Activated naive CD4-positive, alpha-beta T cell treated with anti-CD3 and anti-CD28 coated beads for 36 hours (primary cell): ENCODE measurements at regions not wholly inside any gene's neighbourhood (a gene's known extent, or its start where the extent isn't known, plus 50 kb on each side); places are given as distances from the start of the nearest gene placed in this dataset.

Experiments used
- CTCF ChIA-PET: fragments of 350-600 bp; sonication (Branson Sonifier 250); formaldehyde crosslinking; loops from one replicate; lab custom pipeline; 2021; ENCODE audit warnings: antibody characterized with exemption; lab: Charles Lee
- DNase-seq: peaks from one replicate; pipeline ENCODE4 v3.0.0-alpha.2; 2020
- H3K27ac Mint-ChIP-seq: one replicate; pipeline ENCODE4 v1.8.0; 2021; ENCODE audit warnings: mild to moderate bottlenecking, mixed read lengths
- H3K27me3 Mint-ChIP-seq: one replicate; pipeline ENCODE4 v1.8.0; 2021; ENCODE audit warnings: low read depth, mixed read lengths
- H3K36me3 Mint-ChIP-seq: one replicate; pipeline ENCODE4 v1.8.0; 2021; ENCODE audit warnings: low read depth, mixed read lengths
- H3K4me1 Mint-ChIP-seq: one replicate; pipeline ENCODE4 v1.8.0; 2021; ENCODE audit warnings: low read depth, mixed read lengths
- H3K4me3 Mint-ChIP-seq: one replicate; pipeline ENCODE4 v1.8.0; 2021; ENCODE audit warnings: mild to moderate bottlenecking, moderate library complexity, mixed read lengths
- H3K9me3 Mint-ChIP-seq: one replicate; pipeline ENCODE4 v1.8.0; 2021; ENCODE audit warnings: mixed read lengths
- intact Hi-C: fragments of 100-400 bp; cut with micrococcal nuclease; formaldehyde crosslinking; loops from one replicate; pipeline ENCODE4 v1.15.1; 2023

GRCh38 chr6:145517492-145517891, 217.8 kb downstream of the EPM2A start:
- no peaks in the 10 kb centered on the region for H3K9me3 Mint-ChIP-seq
- no peak overlapping the region for H3K27ac Mint-ChIP-seq
- intact Hi-C loops = no loop called here
- H3K4me3 Mint-ChIP-seq = no peak overlapping the region
- no peak for DNase-seq
- H3K4me1 Mint-ChIP-seq = no peaks in the 10 kb centered on the region
- no peaks in the 10 kb centered on the region for H3K36me3 Mint-ChIP-seq
- CTCF ChIA-PET = no interaction called here
- no peaks in the 10 kb centered on the region for H3K27me3 Mint-ChIP-seq

GRCh38 chr6:145525038-145525437, 210.3 kb downstream of the EPM2A start:
- H3K27me3 Mint-ChIP-seq = peaks cover 2% of the 10 kb centered on the region
- no peak overlapping the region for H3K27ac Mint-ChIP-seq
- H3K9me3 Mint-ChIP-seq = no peaks in the 10 kb centered on the region

DNA sequence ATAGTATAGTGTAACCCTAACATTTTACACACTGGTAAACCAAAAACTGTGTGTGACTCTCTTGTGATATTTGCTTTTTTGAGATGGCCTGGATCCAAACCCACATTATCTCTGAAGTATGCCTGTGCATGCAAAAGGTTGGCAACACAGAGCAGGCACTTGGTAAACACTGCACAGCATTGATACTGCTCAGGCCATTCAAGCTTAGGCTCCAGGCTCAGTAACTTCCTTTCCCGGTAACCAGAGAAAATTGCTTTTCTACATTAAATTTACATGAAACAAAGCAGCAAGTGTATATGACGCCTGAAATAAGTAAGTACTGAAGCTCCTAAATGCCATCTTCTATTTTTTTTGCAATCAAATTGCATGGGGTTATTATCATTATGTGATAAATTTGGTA, 205.7 kb downstream of the EPM2A start:
- H3K27ac Mint-ChIP-seq = no peak overlapping the region
- no peak overlapping the region for H3K4me3 Mint-ChIP-seq
- DNase-seq = no peak
- H3K9me3 Mint-ChIP-seq = no peaks in the 10 kb centered on the region
- H3K4me1 Mint-ChIP-seq = no peaks in the 10 kb centered on the region
- CTCF ChIA-PET = no interaction called here
- intact Hi-C loops = no loop called here
- no peaks in the 10 kb centered on the region for H3K36me3 Mint-ChIP-seq
- H3K27me3 Mint-ChIP-seq = peaks cover 2% of the 10 kb centered on the region

More at GRCh38 chr6:145525038-145525437, 210.3 kb downstream of the EPM2A start:
- Mint-ChIP-seq H3K4me3 (no peak overlapping the region), H3K36me3 (no peaks in the 10 kb centered on the region), H3K4me1 (no peaks in the 10 kb centered on the region)
- intact Hi-C loops = no loop called here
- CTCF ChIA-PET = no interaction called here
- DNase-seq = no peak

DNA sequence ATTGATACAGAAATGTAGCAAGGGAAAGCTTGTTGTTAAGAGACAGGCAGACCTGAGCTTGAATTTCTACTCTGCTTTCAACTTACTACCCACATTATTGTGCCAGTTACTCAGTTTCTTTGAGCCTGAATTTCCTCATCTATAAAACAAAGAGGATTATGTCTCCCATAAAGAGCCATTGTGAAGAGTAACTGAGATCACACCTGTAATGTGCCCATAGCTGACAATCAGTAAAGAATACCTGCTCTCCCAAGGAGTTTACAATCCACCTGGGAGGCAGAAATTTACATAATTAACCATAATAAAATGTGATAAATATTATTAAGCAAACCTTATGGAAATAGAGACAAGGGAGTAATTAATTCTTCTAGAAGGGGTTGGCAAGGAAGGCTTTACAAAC, 204.9 kb downstream of the EPM2A start:
- no peak overlapping the region for H3K4me3 Mint-ChIP-seq
- no peaks in the 10 kb centered on the region for H3K4me1 Mint-ChIP-seq
- intact Hi-C loops = no loop called here
- no peaks in the 10 kb centered on the region for H3K36me3 Mint-ChIP-seq
- CTCF ChIA-PET = no interaction called here
- H3K27me3 Mint-ChIP-seq = peaks cover 2% of the 10 kb centered on the region
- no peak overlapping the region for H3K27ac Mint-ChIP-seq
- no peak for DNase-seq
- H3K9me3 Mint-ChIP-seq = no peaks in the 10 kb centered on the region

- Mint-ChIP-seq H3K27ac (no peak overlapping the region), H3K27me3 (peaks cover 2% of the 10 kb centered on the region)
- intact Hi-C loops = no loop called here
Observed at GRCh38 chr6:145531032-145531431, 204.3 kb downstream of the EPM2A start.

GRCh38 chr6:145531822-145532221, 203.5 kb downstream of the EPM2A start:
- CTCF ChIA-PET = no interaction called here
- DNase-seq = no peak
- Mint-ChIP-seq H3K9me3 (no peaks in the 10 kb centered on the region), H3K4me3 (no peak overlapping the region), H3K4me1 (no peaks in the 10 kb centered on the region), H3K36me3 (no peaks in the 10 kb centered on the region), H3K27ac (no peak overlapping the region), H3K27me3 (peaks cover 2% of the 10 kb centered on the region)
- intact Hi-C loops = no loop called here

More at GRCh38 chr6:145531032-145531431, 204.3 kb downstream of the EPM2A start:
- CTCF ChIA-PET = no interaction called here
- Mint-ChIP-seq H3K9me3 (no peaks in the 10 kb centered on the region), H3K36me3 (no peaks in the 10 kb centered on the region), H3K4me1 (no peaks in the 10 kb centered on the region), H3K4me3 (no peak overlapping the region)
- DNase-seq = no peak

DNA sequence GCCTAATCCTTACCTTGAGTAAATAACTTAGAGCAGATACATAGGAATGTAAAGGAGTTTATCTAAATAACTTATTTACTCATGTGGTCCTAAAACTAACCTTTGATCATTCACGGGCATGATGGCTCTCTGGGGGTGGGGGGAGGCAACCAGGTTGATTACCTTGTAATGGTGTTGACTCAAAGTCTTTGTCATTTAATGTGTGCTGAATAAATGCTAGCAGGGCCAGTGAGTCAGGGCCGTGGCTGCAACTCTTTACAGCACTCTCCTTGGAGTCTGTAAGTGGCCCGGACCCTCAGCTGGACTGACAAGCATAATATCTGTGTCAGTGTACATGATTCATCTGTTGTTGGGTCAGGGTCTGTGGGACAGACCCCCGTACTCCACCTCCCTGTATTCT, 203.0 kb downstream of the EPM2A start:
- DNase-seq = no peak
- Mint-ChIP-seq H3K9me3 (no peaks in the 10 kb centered on the region), H3K36me3 (no peaks in the 10 kb centered on the region), H3K4me1 (no peaks in the 10 kb centered on the region), H3K27me3 (peaks cover 2% of the 10 kb centered on the region), H3K27ac (no peak overlapping the region), H3K4me3 (no peak overlapping the region)
- intact Hi-C loops = no loop called here
- CTCF ChIA-PET = no interaction called here

- CTCF ChIA-PET = no interaction called here
- Mint-ChIP-seq H3K36me3 (no peaks in the 10 kb centered on the region), H3K4me1 (no peaks in the 10 kb centered on the region), H3K27ac (no peak overlapping the region), H3K9me3 (peaks cover 2% of the 10 kb centered on the region), H3K27me3 (no peaks in the 10 kb centered on the region), H3K4me3 (no peak overlapping the region)
- intact Hi-C loops = no loop called here
- DNase-seq = no peak
Observed at GRCh38 chr6:145534989-145535388, 200.3 kb downstream of the EPM2A start.

- intact Hi-C loops = no loop called here
- CTCF ChIA-PET = no interaction called here
- H3K4me1 Mint-ChIP-seq = no peaks in the 10 kb centered on the region
- no peak overlapping the region for H3K4me3 Mint-ChIP-seq
- no peak for DNase-seq
- no peaks in the 10 kb centered on the region for H3K36me3 Mint-ChIP-seq
- no peaks in the 10 kb centered on the region for H3K27me3 Mint-ChIP-seq
- no peak overlapping the region for H3K27ac Mint-ChIP-seq
- peaks cover 2% of the 10 kb centered on the region for H3K9me3 Mint-ChIP-seq
Observed at GRCh38 chr6:145538989-145539388, 196.3 kb downstream of the EPM2A start.

GRCh38 chr6:145539831-145540230, 195.5 kb downstream of the EPM2A start:
- intact Hi-C loops = no loop called here
- no peaks in the 10 kb centered on the region for H3K4me1 Mint-ChIP-seq
- CTCF ChIA-PET = no interaction called here
- DNase-seq = no peak
- H3K27me3 Mint-ChIP-seq = no peaks in the 10 kb centered on the region
- H3K9me3 Mint-ChIP-seq = peaks cover 2% of the 10 kb centered on the region
- no peak overlapping the region for H3K27ac Mint-ChIP-seq
- no peak overlapping the region for H3K4me3 Mint-ChIP-seq
- H3K36me3 Mint-ChIP-seq = no peaks in the 10 kb centered on the region

DNA sequence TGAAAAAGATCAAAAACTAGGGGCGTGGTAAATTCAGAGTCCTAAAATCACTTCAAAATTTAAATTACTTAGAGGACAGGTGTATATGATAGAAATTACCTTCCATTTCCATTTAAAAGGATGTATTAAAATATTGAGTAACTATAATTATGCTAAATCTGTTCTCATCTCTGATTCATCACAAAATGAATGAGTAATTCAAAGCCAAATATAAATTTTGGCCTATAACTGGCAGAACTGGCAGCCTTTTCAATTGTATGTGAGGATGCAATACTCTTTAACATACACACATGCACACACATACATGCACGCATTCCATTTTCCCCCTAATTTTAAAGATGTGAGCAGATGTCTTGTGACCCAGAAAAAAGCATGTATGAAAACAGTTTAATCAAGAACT, 194.6 kb downstream of the EPM2A start:
- Mint-ChIP-seq H3K27ac (no peak overlapping the region), H3K4me1 (no peaks in the 10 kb centered on the region), H3K9me3 (peaks cover 2% of the 10 kb centered on the region), H3K27me3 (no peaks in the 10 kb centered on the region), H3K4me3 (no peak overlapping the region), H3K36me3 (no peaks in the 10 kb centered on the region)
- intact Hi-C loops = no loop called here
- CTCF ChIA-PET = no interaction called here
- DNase-seq = no peak

- Mint-ChIP-seq H3K27me3 (no peaks in the 10 kb centered on the region), H3K9me3 (no peaks in the 10 kb centered on the region), H3K4me1 (no peaks in the 10 kb centered on the region), H3K4me3 (no peak overlapping the region), H3K36me3 (no peaks in the 10 kb centered on the region), H3K27ac (no peak overlapping the region)
- DNase-seq = no peak
- CTCF ChIA-PET = no interaction called here
- intact Hi-C loops = no loop called here
Observed at GRCh38 chr6:145544041-145544440, 191.3 kb downstream of the EPM2A start.

DNA sequence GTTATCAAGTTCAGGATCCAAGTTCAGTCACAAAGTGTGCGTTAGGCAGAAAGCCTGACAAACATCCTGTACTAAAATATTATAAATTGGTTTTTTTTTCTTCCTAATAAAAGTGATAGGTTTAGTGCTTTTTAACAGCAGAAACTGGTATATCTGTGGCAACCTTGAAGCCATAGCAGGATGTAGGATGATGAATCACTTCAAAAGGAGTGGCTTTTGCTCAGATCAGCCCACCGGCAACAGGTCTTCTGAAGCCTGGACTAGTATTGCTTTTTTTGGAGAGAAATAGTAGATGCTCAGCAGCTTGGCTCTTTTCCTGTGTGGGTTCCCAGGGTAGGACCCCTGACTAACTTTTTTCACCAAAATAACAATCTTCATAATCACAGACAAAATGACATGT, 190.8 kb downstream of the EPM2A start:
- CTCF ChIA-PET = no interaction called here
- Mint-ChIP-seq H3K36me3 (no peaks in the 10 kb centered on the region), H3K27ac (no peak overlapping the region), H3K9me3 (no peaks in the 10 kb centered on the region), H3K4me1 (no peaks in the 10 kb centered on the region), H3K27me3 (no peaks in the 10 kb centered on the region), H3K4me3 (no peak overlapping the region)
- intact Hi-C loops = no loop called here
- DNase-seq = no peak

DNA sequence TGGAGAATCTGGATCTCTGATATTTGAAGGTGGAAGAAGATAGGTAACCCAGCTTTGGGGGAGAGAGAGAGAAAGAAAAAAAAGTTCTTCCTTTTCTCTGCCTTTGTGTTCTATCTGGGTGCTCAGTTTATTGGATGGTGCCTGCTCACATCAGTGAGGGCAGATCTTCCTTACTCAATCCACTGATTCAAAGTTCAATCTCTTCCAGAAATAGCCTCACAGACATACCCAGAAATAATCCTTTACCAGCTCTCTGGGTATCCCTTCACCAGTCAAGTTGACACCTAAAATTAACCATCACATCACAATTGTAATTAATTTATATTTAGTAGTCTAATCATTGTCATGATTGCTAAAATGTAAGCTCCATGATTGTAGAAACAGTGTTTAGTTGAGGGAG, 189.1 kb downstream of the EPM2A start:
- H3K4me1 Mint-ChIP-seq = no peaks in the 10 kb centered on the region
- no peaks in the 10 kb centered on the region for H3K36me3 Mint-ChIP-seq
- intact Hi-C loops = no loop called here
- H3K9me3 Mint-ChIP-seq = no peaks in the 10 kb centered on the region
- no peak overlapping the region for H3K4me3 Mint-ChIP-seq
- H3K27me3 Mint-ChIP-seq = no peaks in the 10 kb centered on the region
- CTCF ChIA-PET = interaction anchor here (0.6 to 0.7 kb wide), 2 partner anchors 37 to 317 kb away, joined by 3 to 4 read pairs; no protein-coding TSS in a partner anchor
- no peak for DNase-seq
- H3K27ac Mint-ChIP-seq = no peak overlapping the region
